ENCODE measurements at regions not wholly inside any gene's neighbourhood (a gene's known extent, or its start where the extent isn't known, plus 50 kb on each side); places are given as distances from the start of the nearest gene placed in this dataset.

DNA sequence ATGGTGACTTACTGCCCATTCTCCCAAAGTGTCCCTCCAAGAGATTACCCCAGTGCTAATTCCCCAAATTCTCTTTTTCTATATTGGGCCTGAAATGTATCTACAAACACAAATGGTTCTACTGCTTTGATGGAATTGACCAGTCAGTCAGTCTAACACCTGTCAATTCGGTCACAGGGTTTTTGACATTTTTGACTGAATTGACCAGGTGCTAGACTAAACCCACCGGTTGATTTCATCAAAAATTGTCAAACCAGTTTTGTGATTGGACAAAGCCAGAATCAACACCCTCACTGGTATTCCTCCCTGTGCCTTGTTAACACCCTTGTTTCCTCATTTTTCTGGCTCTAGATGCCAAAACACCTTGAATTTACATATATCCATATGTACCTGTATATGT is 398.4 kb upstream of the NR2F2 start:
- TF ChIP-seq TCF12 (IDR thresholded peaks at IDR 0.05; ENCODE audit: low read depth, low read length) = no peak
- TF ChIP-seq NANOG (IDR thresholded peaks at IDR 0.05; ENCODE audit: insufficient read depth, low read depth, low read length, poor library complexity, severe bottlenecking) = no peak
- no peak for TF ChIP-seq KDM5A (IDR thresholded peaks at IDR 0.05; ENCODE audit: low read length)
- TF ChIP-seq SAP30 (IDR thresholded peaks at IDR 0.05; ENCODE audit: insufficient read depth, insufficient replicate concordance, low read length) = no peak
- TF ChIP-seq GTF2F1 (IDR thresholded peaks at IDR 0.05; ENCODE audit: borderline replicate concordance, low read depth, low read length) = no peak
- no peak for TF ChIP-seq NRF1 (IDR thresholded peaks at IDR 0.05; ENCODE audit: low read depth, low read length)
- no peak for TF ChIP-seq RBBP5 (IDR thresholded peaks at IDR 0.05; ENCODE audit: borderline replicate concordance, low read depth, low read length)
- no peak for TF ChIP-seq ASH2L (IDR thresholded peaks at IDR 0.05; ENCODE audit: low read length)
- TF ChIP-seq SUZ12 (IDR thresholded peaks at IDR 0.05; ENCODE audit: low read length) = no peak
- Histone ChIP-seq H3K14ac (ENCODE audit: insufficient read length) (no peak overlapping the region), H3K79me2 (ENCODE audit: control insufficient read depth in 1 of 2, insufficient read depth in 2 of 2, low read length in 2 of 2) (no peaks in the 10 kb centered on the region), H3K23me2 (ENCODE audit: low read depth, low read length) (no peaks in the 10 kb centered on the region), H3K36me3 (ENCODE audit: control insufficient read depth in 2 of 4, insufficient read depth in 4 of 4, low read length in 3 of 4) (no peaks in the 10 kb centered on the region), H2BK5ac (ENCODE audit: low read depth, low read length) (no peak overlapping the region), H4K8ac (ENCODE audit: extremely low read depth, insufficient read depth, low read length) (no peak overlapping the region), H2AK5ac (ENCODE audit: low read depth, low read length) (no peak overlapping the region), H3K23ac (ENCODE audit: insufficient read length) (no peak overlapping the region), H2AFZ (ENCODE audit: low read length) (no peak overlapping the region), H3K4me3 (ENCODE audit: extremely low read depth in 1 of 4, insufficient read depth in 2 of 4, low read depth in 3 of 4, low read length in 4 of 4) (no peak overlapping the region), H2BK15ac (ENCODE audit: low read length) (no peak overlapping the region), H3K4ac (replicated peaks; ENCODE audit: insufficient read length, low read depth, low read length) (no peak overlapping the region), H3K9ac (replicated peaks in 1 of 4; ENCODE audit: extremely low read depth in 1 of 4, low read depth in 3 of 4, low read length in 3 of 4) (no peak overlapping the region), H2BK120ac (replicated peaks; ENCODE audit: low read depth, low read length) (no peak overlapping the region), H3K79me1 (ENCODE audit: low read depth, low read length) (no peaks in the 10 kb centered on the region), H2BK12ac (ENCODE audit: low read depth, low read length) (no peak overlapping the region), H3K18ac (ENCODE audit: extremely low read depth, low read length) (no peak overlapping the region), H4K5ac (ENCODE audit: insufficient read length, low read depth, low read length) (no peak overlapping the region), H2BK20ac (ENCODE audit: low read length) (no peak overlapping the region), H4K20me1 (replicated peaks in 1 of 2; ENCODE audit: control insufficient read depth in 1 of 2, insufficient read depth in 2 of 2, low read length in 2 of 2) (no peaks in the 10 kb centered on the region), H3K4me1 (replicated peaks in 1 of 4; ENCODE audit: control insufficient read depth in 3 of 4, insufficient read depth in 4 of 4, low read length in 3 of 4) (no peaks in the 10 kb centered on the region), H3K4me2 (ENCODE audit: insufficient read depth in 1 of 2, low read depth in 2 of 2, low read length in 2 of 2) (no peak overlapping the region), H3K9me3 (ENCODE audit: insufficient read depth in 2 of 2, low read depth in 1 of 2, low read length in 1 of 2) (no peaks in the 10 kb centered on the region), H4K91ac (replicated peaks; ENCODE audit: insufficient read length, low read length) (no peak overlapping the region), H3K56ac (replicated peaks; ENCODE audit: insufficient read length, low read depth, low read length) (no peak overlapping the region), H3K27me3 (replicated peaks in 1 of 4; ENCODE audit: control insufficient read depth in 3 of 4, extremely low read depth in 1 of 4, insufficient read depth in 3 of 4, low read length in 3 of 4) (no peaks in the 10 kb centered on the region), H3K27ac (ENCODE audit: low read depth, low read length) (no peak overlapping the region)
- WGBS, 2 experiments (ENCODE audit: extremely low coverage in 1 of 2, insufficient coverage in 1 of 2, insufficient read length in 1 of 2, insufficient replicate concordance in 2 of 2, low coverage in 1 of 2, low lambda C conversion rate in 2 of 2, missing lambda C conversion rate in 1 of 2) = 89% methylated on average over 2 of the region's 2 CpGs; no CpG with 5 or more reads in 1 of the 2 experiments
- POLR2A ChIA-PET (ENCODE audit: partially characterized antibody) = no interaction called here
- CTCF ChIA-PET (ENCODE audit: partially characterized antibody) = no interaction called here
- DNase-seq (ENCODE audit: low read depth in 1 of 2, low spot score in 2 of 2) (no peak), FAIRE-seq (no peak)

Measured in H1 (cell line).